GM18502 (cell line): ENCODE measurements at regions not wholly inside any gene's neighbourhood (a gene's known extent, or its start where the extent isn't known, plus 50 kb on each side); places are given as distances from the start of the nearest gene placed in this dataset.
"Not testable (repeated sequence)": the region's sequence is repeated elsewhere in the genome, so short reads cannot be mapped to it uniquely, and the experiment has no call there.

Experiments used
- ATAC-seq: cut with Tn5 transposase; IDR thresholded peaks from one replicate; pipeline ENCODE4 v1.9.1; 2021; ENCODE audit warnings: mild to moderate bottlenecking; ENCODE audit not compliant: unreplicated experiment, poor library complexity

- ATAC-seq, result no peak
Measured at GRCh38 chrX:1140236-1140681, 72.2 kb downstream of the CRLF2 start.

GRCh38 chrX:1139185-1139500 is 73.3 kb downstream of the CRLF2 start:
- ATAC-seq, result no peak

GRCh38 chrX:1138476-1139184 is 73.8 kb downstream of the CRLF2 start:
- no peak for ATAC-seq

- ATAC-seq, result no peak
Measured at GRCh38 chrX:1137531-1137930, 74.9 kb downstream of the CRLF2 start.

- not testable (repeated sequence) for ATAC-seq
Measured at GRCh38 chrX:1136582-1136981, 75.9 kb downstream of the CRLF2 start.

- ATAC-seq, result no peak
Measured at GRCh38 chrX:1134976-1135375, 77.5 kb downstream of the CRLF2 start.

- no peak for ATAC-seq
Measured at GRCh38 chrX:1134156-1134555, 78.3 kb downstream of the CRLF2 start.

- no peak for ATAC-seq
Measured at GRCh38 chrX:1126738-1127137, 85.7 kb downstream of the CRLF2 start.

- ATAC-seq, result no peak
Measured at GRCh38 chrX:1124531-1124930, 87.9 kb downstream of the CRLF2 start.

GRCh38 chrX:1122851-1123250 is 89.6 kb downstream of the CRLF2 start:
- ATAC-seq, result not testable (repeated sequence)

GRCh38 chrX:1119275-1119674 is 93.2 kb downstream of the CRLF2 start:
- ATAC-seq, result no peak

- no peak for ATAC-seq
Measured at GRCh38 chrX:1118572-1119199, 93.8 kb downstream of the CRLF2 start.

- not testable (repeated sequence) for ATAC-seq
Measured at GRCh38 chrX:1115411-1115810, 97.0 kb downstream of the CRLF2 start.

GRCh38 chrX:1112321-1112720 is 100.1 kb downstream of the CRLF2 start:
- ATAC-seq, result no peak

GRCh38 chrX:1111601-1112300 is 100.7 kb downstream of the CRLF2 start:
- ATAC-seq, result no peak

- ATAC-seq, result no peak
Measured at GRCh38 chrX:1109580-1110119, 102.8 kb downstream of the CRLF2 start.

GRCh38 chrX:1108501-1109445 is 103.7 kb downstream of the CRLF2 start:
- ATAC-seq, result no peak

- no peak for ATAC-seq
Measured at GRCh38 chrX:1106478-1107210, 105.8 kb downstream of the CRLF2 start.

- ATAC-seq, result no peak
Measured at GRCh38 chrX:1105671-1106419, 106.6 kb downstream of the CRLF2 start.
